ENCODE measurements at regions not wholly inside any gene's neighbourhood (a gene's known extent, or its start where the extent isn't known, plus 50 kb on each side); places are given as distances from the start of the nearest gene placed in this dataset.

DNA sequence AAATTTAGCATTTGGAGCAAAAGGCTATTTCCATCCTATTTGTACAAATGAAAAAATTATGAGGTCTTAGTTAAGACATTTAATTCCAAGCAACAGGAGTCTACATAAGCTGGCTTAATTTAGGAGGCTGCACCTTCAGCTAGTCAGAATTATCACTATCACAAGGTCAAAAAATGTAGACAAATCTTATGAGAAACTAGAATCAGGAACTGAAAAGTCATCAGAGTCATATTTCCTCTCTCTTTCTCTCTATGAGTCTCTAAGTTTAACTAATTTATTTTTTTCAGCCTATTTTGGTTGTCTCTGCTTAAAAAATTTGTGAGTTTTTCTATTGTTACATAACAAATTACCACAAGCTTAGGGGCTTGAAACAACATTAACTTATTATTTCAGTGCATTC, 807.1 kb upstream of the PRMT6 start:
- no peak overlapping the region for H2AFZ ChIP-seq (ENCODE audit: control insufficient read depth, low read depth, low read length)
- H3K4me2 ChIP-seq (ENCODE audit: control insufficient read depth, insufficient read depth), result no peak overlapping the region
- intact Hi-C loops (cut with micrococcal nuclease; ENCODE audit: unreplicated experiment), result no loop called here
- no peaks in the 10 kb centered on the region for H3K9me3 ChIP-seq (replicated peaks; ENCODE audit: control insufficient read depth, insufficient read depth, low read length)
- H3K9ac ChIP-seq (ENCODE audit: control insufficient read depth, insufficient read depth, low read length), result no peak overlapping the region
- H3K79me2 ChIP-seq (ENCODE audit: control insufficient read depth, insufficient read depth, low read length), result no peaks in the 10 kb centered on the region
- H4K20me1 ChIP-seq (ENCODE audit: control insufficient read depth, insufficient read depth), result no peaks in the 10 kb centered on the region
- H3K4me1 ChIP-seq (ENCODE audit: control insufficient read depth, insufficient read depth, low read length), result no peaks in the 10 kb centered on the region
- H3K36me3 ChIP-seq (ENCODE audit: control insufficient read depth in 2 of 2, insufficient read depth in 2 of 2, low read length in 1 of 2), result no peaks in the 10 kb centered on the region
- ChIA-PET SMC1A (ENCODE audit: uncharacterized antibody, unreplicated experiment) (no interaction called here), POLR2A (no interaction called here), RAD21 (ENCODE audit: unreplicated experiment) (no interaction called here), CTCF (no interaction called here)
- FAIRE-seq (no peak), ATAC-seq (peak; percentile 38; the same call in 2 of the 3 replicates), DNase-seq (ENCODE audit: low read depth, low spot score) (no peak)
- no peaks in the 10 kb centered on the region for H3K27me3 ChIP-seq (replicated peaks in 1 of 2; ENCODE audit: control insufficient read depth in 2 of 2, insufficient read depth in 2 of 2, low read length in 1 of 2)
- no TSS peak for BruUV-seq (replicated peaks)
- in situ Hi-C loops (cut with MboI), result no loop called here
- H3K4me3 ChIP-seq, result no peak overlapping the region
- TF ChIP-seq SPI1 (IDR thresholded peaks at IDR 0.05; ENCODE audit: borderline replicate concordance, insufficient read depth, low read depth, low read length) (peak; percentile 39; the same call in 1 of the 2 replicates), JUNB (IDR thresholded peaks at IDR 0.05) (no peak), BCL11A (IDR thresholded peaks at IDR 0.05; ENCODE audit: low read depth, low read length) (no peak), WRNIP1 (IDR thresholded peaks at IDR 0.05; ENCODE audit: borderline replicate concordance, low read depth, low read length) (no peak)
- no peak overlapping the region for H3K27ac ChIP-seq (ENCODE audit: control insufficient read depth, insufficient read depth)

DNA sequence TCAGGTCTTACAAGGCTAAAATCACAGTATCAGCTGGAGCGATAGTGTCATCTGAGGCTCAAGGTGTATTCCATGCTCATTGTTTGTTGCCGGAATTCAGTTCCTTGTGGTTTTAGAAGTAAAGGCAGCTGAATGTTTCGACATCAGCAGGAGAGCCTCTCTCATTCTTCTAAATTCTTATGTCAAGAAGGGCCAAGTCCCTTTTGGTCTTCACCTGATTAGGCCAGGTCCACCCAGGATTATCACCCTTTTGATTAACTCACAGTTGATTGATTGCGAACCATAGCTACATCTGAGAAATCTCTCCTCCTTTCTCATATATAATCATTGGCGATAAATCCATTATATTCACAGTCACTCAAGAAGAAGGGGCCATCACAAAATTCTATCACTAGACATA, 806.7 kb upstream of the PRMT6 start:
- H4K20me1 ChIP-seq (ENCODE audit: control insufficient read depth, insufficient read depth), result no peaks in the 10 kb centered on the region
- H3K79me2 ChIP-seq (ENCODE audit: control insufficient read depth, insufficient read depth, low read length), result no peaks in the 10 kb centered on the region
- POLR2A ChIA-PET, result no interaction called here
- BruUV-seq (replicated peaks), result no TSS peak
- SMC1A ChIA-PET (ENCODE audit: uncharacterized antibody, unreplicated experiment), result no interaction called here
- no peak for ATAC-seq
- in situ Hi-C loops (cut with MboI) (no loop called here), intact Hi-C loops (cut with micrococcal nuclease; ENCODE audit: unreplicated experiment) (no loop called here)
- no peak overlapping the region for H3K27ac ChIP-seq (ENCODE audit: control insufficient read depth, insufficient read depth)
- no peak overlapping the region for H3K9ac ChIP-seq (ENCODE audit: control insufficient read depth, insufficient read depth, low read length)
- H3K4me3 ChIP-seq, result no peak overlapping the region
- H2AFZ ChIP-seq (ENCODE audit: control insufficient read depth, low read depth, low read length), result no peak overlapping the region
- no peaks in the 10 kb centered on the region for H3K9me3 ChIP-seq (replicated peaks; ENCODE audit: control insufficient read depth, insufficient read depth, low read length)
- H3K27me3 ChIP-seq (replicated peaks in 1 of 2; ENCODE audit: control insufficient read depth in 2 of 2, insufficient read depth in 2 of 2, low read length in 1 of 2), result no peaks in the 10 kb centered on the region
- no peaks in the 10 kb centered on the region for H3K36me3 ChIP-seq (ENCODE audit: control insufficient read depth in 2 of 2, insufficient read depth in 2 of 2, low read length in 1 of 2)
- no peak for DNase-seq (ENCODE audit: low read depth, low spot score)
- TF ChIP-seq, protein P1, sequence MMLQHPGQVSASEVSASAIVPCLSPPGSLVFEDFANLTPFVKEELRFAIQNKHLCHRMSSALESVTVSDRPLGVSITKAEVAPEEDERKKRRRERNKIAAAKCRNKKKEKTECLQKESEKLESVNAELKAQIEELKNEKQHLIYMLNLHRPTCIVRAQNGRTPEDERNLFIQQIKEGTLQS (IDR thresholded peaks at IDR 0.05; ENCODE audit: borderline replicate concordance, extremely low read depth, low read depth, low read length), result no peak
- TF ChIP-seq RCOR1 (conservative IDR thresholded peaks at IDR 0.05; ENCODE audit: low read depth, low read length) (no peak), KDM1A (IDR thresholded peaks at IDR 0.05; ENCODE audit: borderline replicate concordance) (no peak), FOXM1 (IDR thresholded peaks at IDR 0.05; ENCODE audit: low read depth, low read length) (no peak), HSF1 (IDR thresholded peaks at IDR 0.05; ENCODE audit: low read depth, low read length) (no peak), IKZF1 (conservative IDR thresholded peaks at IDR 0.05) (no peak)
- no peak for FAIRE-seq
- H3K4me1 ChIP-seq (ENCODE audit: control insufficient read depth, insufficient read depth, low read length), result no peaks in the 10 kb centered on the region
- CTCF ChIA-PET, result no interaction called here
- WGBS (ENCODE audit: insufficient coverage, insufficient replicate concordance, low lambda C conversion rate, missing lambda C conversion rate), result 49% methylated on average over 5 of the region's 5 CpGs
- H3K4me2 ChIP-seq (ENCODE audit: control insufficient read depth, insufficient read depth), result no peak overlapping the region
- RAD21 ChIA-PET (ENCODE audit: unreplicated experiment), result no interaction called here

Data from GM12878 (cell line).